ENCODE measurements at regions not wholly inside any gene's neighbourhood (a gene's known extent, or its start where the extent isn't known, plus 50 kb on each side); places are given as distances from the start of the nearest gene placed in this dataset.
"Not testable (repeated sequence)": the region's sequence is repeated elsewhere in the genome, so short reads cannot be mapped to it uniquely, and the experiment has no call there.

DNA sequence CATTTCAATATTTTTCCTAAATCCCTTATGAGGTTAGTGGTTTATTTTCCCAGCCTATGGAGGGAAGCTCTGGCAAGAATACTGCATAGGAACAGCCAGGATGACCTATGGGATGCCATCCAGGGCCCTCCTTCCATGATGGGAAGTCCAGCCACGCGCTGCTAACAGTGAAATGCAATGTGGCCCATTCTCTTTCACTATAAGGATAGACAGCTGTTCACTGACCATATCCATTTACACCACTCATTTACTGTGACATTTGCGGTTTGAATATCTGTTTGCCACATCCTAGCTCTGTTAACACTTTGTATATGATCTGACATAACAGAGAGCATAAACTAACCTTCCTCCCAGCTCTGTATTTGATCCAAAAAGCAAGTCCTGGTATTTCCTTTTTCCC lies 471.7 kb downstream of the CBLN4 start:
- Mint-ChIP-seq H3K27me3 (ENCODE audit: unreplicated experiment) (no peaks in the 10 kb centered on the region), H3K4me1 (ENCODE audit: unreplicated experiment) (no peaks in the 10 kb centered on the region), H3K4me3 (ENCODE audit: unreplicated experiment) (no peak overlapping the region), H3K9me3 (ENCODE audit: unreplicated experiment) (peaks cover 29% of the 10 kb centered on the region), H3K36me3 (ENCODE audit: low read depth, unreplicated experiment) (peaks cover 3% of the 10 kb centered on the region), H3K27ac (ENCODE audit: unreplicated experiment) (no peak overlapping the region)
- TF ChIP-seq, protein P1, sequence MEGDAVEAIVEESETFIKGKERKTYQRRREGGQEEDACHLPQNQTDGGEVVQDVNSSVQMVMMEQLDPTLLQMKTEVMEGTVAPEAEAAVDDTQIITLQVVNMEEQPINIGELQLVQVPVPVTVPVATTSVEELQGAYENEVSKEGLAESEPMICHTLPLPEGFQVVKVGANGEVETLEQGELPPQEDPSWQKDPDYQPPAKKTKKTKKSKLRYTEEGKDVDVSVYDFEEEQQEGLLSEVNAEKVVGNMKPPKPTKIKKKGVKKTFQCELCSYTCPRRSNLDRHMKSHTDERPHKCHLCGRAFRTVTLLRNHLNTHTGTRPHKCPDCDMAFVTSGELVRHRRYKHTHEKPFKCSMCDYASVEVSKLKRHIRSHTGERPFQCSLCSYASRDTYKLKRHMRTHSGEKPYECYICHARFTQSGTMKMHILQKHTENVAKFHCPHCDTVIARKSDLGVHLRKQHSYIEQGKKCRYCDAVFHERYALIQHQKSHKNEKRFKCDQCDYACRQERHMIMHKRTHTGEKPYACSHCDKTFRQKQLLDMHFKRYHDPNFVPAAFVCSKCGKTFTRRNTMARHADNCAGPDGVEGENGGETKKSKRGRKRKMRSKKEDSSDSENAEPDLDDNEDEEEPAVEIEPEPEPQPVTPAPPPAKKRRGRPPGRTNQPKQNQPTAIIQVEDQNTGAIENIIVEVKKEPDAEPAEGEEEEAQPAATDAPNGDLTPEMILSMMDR (IDR thresholded peaks at IDR 0.05; ENCODE audit: unreplicated experiment), result no peak
- DNase-seq (ENCODE audit: low spot score), result no peak

GRCh38 chr20:55530763-55531162 lies 474.6 kb downstream of the CBLN4 start:
- H3K4me1 Mint-ChIP-seq (ENCODE audit: unreplicated experiment), result no peaks in the 10 kb centered on the region
- H3K27me3 Mint-ChIP-seq (ENCODE audit: unreplicated experiment), result no peaks in the 10 kb centered on the region
- H3K27ac Mint-ChIP-seq (ENCODE audit: unreplicated experiment), result no peak overlapping the region
- H3K9me3 Mint-ChIP-seq (ENCODE audit: unreplicated experiment), result peaks cover 33% of the 10 kb centered on the region
- peaks cover 3% of the 10 kb centered on the region for H3K36me3 Mint-ChIP-seq (ENCODE audit: low read depth, unreplicated experiment)
- DNase-seq (ENCODE audit: low spot score), result no peak
- TF ChIP-seq, protein P1 (IDR thresholded peaks at IDR 0.05; ENCODE audit: unreplicated experiment), result no peak
- H3K4me3 Mint-ChIP-seq (ENCODE audit: unreplicated experiment), result no peak overlapping the region

GRCh38 chr20:55528482-55528881 lies 476.8 kb downstream of the CBLN4 start:
- TF ChIP-seq, protein P1 (IDR thresholded peaks at IDR 0.05; ENCODE audit: unreplicated experiment), result no peak
- no peak overlapping the region for H3K4me3 Mint-ChIP-seq (ENCODE audit: unreplicated experiment)

DNA sequence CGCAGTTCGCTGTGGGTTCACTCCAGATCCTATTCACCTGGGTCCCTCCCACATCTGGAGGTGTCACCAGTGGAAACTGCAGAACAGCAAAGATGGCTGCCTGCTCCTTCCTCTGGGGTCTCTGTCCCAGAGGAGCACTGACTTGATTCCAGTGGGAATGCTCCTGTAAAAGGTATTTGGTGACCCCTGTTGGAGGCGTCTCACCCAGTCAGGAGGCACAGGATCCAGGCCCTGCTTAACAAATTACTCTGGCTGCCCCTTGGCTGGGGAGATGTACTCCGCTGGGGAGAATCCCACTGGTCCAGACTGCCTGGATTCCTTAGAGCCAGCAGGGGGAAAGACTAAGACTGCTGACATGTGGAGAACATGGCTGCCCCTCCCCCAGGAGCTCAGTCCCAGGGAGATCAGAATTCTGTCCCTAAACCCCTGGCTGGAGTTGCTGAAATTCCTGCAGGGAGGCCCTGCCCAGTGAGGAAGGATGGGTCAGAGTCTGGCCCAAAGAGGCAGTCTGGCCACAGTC lies 483.0 kb downstream of the CBLN4 start:
- no peaks in the 10 kb centered on the region for H3K36me3 Mint-ChIP-seq (ENCODE audit: low read depth, unreplicated experiment)
- peaks cover 43% of the 10 kb centered on the region for H3K9me3 Mint-ChIP-seq (ENCODE audit: unreplicated experiment)
- no peak overlapping the region for H3K4me3 Mint-ChIP-seq (ENCODE audit: unreplicated experiment)
- no peak overlapping the region for H3K27ac Mint-ChIP-seq (ENCODE audit: unreplicated experiment)
- TF ChIP-seq, protein P1 (IDR thresholded peaks at IDR 0.05; ENCODE audit: unreplicated experiment), result no peak
- H3K27me3 Mint-ChIP-seq (ENCODE audit: unreplicated experiment), result peaks cover 1% of the 10 kb centered on the region
- no peaks in the 10 kb centered on the region for H3K4me1 Mint-ChIP-seq (ENCODE audit: unreplicated experiment)
- no peak for DNase-seq (ENCODE audit: low spot score)

More at GRCh38 chr20:55528482-55528881, 476.8 kb downstream of the CBLN4 start:
- peaks cover 24% of the 10 kb centered on the region for H3K9me3 Mint-ChIP-seq (ENCODE audit: unreplicated experiment)
- H3K4me1 Mint-ChIP-seq (ENCODE audit: unreplicated experiment), result no peaks in the 10 kb centered on the region
- H3K27me3 Mint-ChIP-seq (ENCODE audit: unreplicated experiment), result no peaks in the 10 kb centered on the region
- DNase-seq (ENCODE audit: low spot score), result no peak
- no peak overlapping the region for H3K27ac Mint-ChIP-seq (ENCODE audit: unreplicated experiment)
- H3K36me3 Mint-ChIP-seq (ENCODE audit: low read depth, unreplicated experiment), result no peaks in the 10 kb centered on the region

GRCh38 chr20:55517584-55517983 lies 487.7 kb downstream of the CBLN4 start:
- DNase-seq (ENCODE audit: low spot score); H3K36me3 Mint-ChIP-seq (ENCODE audit: low read depth, unreplicated experiment); H3K27me3 Mint-ChIP-seq (ENCODE audit: unreplicated experiment); H3K4me3 Mint-ChIP-seq (ENCODE audit: unreplicated experiment); H3K4me1 Mint-ChIP-seq (ENCODE audit: unreplicated experiment); H3K27ac Mint-ChIP-seq (ENCODE audit: unreplicated experiment): not testable (repeated sequence)
- peaks cover 34% of the 10 kb centered on the region for H3K9me3 Mint-ChIP-seq (ENCODE audit: unreplicated experiment)

All from endothelial cell (in vitro differentiated cells).